ENCODE measurements at regions not wholly inside any gene's neighbourhood (a gene's known extent, or its start where the extent isn't known, plus 50 kb on each side); places are given as distances from the start of the nearest gene placed in this dataset.

DNA sequence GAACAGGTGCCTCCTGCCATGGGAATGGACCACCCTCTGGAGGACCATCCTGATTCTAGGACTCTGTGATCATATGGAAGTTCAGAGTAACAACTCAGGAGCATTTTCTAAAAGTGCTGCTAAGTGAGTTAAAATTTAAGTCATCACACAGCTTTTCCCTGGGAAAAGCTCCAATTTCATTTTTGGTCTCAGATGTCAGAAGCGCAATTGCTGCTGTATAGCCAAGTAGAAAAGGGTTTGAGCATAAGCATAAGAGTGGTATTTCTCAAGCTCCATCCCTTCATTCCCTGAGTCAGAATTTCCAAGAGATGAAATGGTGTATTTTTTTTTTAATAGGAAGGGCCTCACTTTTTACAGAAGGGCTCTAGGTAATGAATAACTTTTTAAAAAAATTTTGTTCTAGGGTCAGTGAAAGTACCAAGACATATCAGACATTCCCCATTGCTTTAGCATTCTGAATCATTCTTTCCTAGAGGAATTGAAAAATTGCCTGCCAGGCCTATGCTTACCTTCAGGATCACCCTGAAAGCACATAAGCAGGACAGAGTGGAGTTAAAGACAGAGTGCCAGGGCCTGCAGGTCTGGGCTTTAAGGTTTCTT, 564.5 kb upstream of the ISX start:
- TF ChIP-seq POLR2AphosphoS5 (IDR thresholded peaks at IDR 0.05; ENCODE audit: insufficient read depth, low read depth, low read length), result no peak
- TF ChIP-seq CTCF (IDR thresholded peaks at IDR 0.05; ENCODE audit: extremely low read depth in 1 of 2, insufficient read depth in 1 of 2, low read depth in 1 of 2, low read length in 2 of 2), result no peak
- TF ChIP-seq, protein P1, sequence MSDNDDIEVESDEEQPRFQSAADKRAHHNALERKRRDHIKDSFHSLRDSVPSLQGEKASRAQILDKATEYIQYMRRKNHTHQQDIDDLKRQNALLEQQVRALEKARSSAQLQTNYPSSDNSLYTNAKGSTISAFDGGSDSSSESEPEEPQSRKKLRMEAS (IDR thresholded peaks at IDR 0.05; ENCODE audit: insufficient read depth, insufficient read length), result no peak

Data from endothelial cell of umbilical vein (primary cell).